GM12873 (cell line): ENCODE measurements at regions not wholly inside any gene's neighbourhood (a gene's known extent, or its start where the extent isn't known, plus 50 kb on each side); places are given as distances from the start of the nearest gene placed in this dataset.

Source experiments
- TF ChIP-seq, protein P1 (sequence below): IDR thresholded peaks from 2 replicates; pipeline ENCODE4 v1.5.1; 2012; ENCODE audit warnings: low read depth, mild to moderate bottlenecking, moderate library complexity, low read length, control low read depth; ENCODE audit not compliant: insufficient read depth; ENCODE audit errors: missing control alignments

GRCh38 chr11:114776956-114777355 is 98.6 kb downstream of the NXPE2 start:
- TF ChIP-seq, protein P1, sequence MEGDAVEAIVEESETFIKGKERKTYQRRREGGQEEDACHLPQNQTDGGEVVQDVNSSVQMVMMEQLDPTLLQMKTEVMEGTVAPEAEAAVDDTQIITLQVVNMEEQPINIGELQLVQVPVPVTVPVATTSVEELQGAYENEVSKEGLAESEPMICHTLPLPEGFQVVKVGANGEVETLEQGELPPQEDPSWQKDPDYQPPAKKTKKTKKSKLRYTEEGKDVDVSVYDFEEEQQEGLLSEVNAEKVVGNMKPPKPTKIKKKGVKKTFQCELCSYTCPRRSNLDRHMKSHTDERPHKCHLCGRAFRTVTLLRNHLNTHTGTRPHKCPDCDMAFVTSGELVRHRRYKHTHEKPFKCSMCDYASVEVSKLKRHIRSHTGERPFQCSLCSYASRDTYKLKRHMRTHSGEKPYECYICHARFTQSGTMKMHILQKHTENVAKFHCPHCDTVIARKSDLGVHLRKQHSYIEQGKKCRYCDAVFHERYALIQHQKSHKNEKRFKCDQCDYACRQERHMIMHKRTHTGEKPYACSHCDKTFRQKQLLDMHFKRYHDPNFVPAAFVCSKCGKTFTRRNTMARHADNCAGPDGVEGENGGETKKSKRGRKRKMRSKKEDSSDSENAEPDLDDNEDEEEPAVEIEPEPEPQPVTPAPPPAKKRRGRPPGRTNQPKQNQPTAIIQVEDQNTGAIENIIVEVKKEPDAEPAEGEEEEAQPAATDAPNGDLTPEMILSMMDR, result no peak

GRCh38 chr11:114779189-114779588 is 100.9 kb downstream of the NXPE2 start:
- TF ChIP-seq, protein P1, result no peak

DNA sequence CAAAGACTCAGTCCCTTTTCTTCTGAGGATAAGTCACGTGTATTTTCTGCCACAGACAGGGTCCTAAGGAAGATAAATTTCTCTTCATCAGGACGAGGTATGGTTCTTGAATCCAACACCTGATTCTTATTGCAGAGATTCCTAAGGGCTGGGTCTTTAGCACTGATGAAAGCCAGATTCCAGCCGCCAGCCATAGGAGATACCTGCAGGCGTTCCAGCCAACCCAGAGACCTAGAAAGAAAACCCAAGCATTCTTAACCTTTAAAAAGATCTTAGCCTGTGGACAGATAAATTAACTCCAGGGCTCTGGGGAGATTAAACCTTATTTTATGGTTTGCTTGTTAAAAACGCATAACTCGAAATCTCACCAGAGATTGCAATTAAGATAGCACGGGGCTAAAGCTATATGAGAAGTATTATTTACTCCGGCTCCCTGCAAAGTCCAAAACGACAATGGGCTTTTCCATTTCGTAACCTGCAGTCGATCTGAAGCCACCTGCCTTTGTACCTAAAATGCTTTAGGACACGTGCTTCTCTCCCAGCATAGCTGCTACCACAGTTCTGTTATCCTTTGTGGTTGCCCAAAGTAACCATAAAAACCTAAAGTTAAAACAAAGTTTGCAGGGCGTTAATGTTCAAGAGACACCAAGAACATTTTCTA is 104.5 kb downstream of the NXPE2 start:
- TF ChIP-seq, protein P1, result no peak

DNA sequence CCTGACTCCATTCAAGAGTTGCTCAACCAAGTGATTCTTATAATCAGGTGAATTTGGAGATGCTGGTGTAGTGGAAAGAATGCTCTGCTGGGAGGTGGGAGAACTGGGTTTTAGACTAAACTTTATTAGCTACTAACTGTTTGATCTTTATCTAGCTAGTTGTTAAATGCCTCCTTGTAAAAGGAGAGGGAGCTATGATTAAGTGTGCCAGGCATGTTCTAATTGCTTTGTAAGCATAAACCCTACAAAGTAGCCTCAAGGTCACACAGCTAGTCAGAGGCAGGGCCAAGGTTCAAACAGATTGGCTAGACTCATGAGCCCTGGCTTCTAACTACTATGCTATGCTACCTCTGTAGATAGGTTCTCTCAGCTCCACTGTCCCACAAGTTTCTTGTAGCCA is 105.5 kb downstream of the NXPE2 start:
- TF ChIP-seq, protein P1, result no peak

DNA sequence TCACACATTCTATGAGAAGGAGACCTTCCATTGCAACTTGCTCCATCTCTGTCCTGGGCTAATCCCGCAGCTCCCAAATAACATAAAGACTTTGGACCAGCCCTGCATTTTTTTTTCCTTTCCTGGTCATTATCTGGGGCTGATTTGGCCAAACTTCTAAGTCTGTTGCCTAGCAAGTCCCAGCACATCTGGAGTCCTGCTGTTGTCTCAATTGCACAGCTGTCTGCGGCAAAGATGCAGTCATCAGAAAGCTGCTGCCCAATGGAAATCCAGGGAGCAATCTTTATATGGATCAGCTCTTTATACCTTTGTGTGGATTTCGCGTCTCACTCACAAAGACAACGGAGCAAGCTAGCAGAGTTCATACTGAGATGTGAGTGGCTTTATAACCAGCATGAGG is 105.9 kb downstream of the NXPE2 start:
- TF ChIP-seq, protein P1, result no peak

DNA sequence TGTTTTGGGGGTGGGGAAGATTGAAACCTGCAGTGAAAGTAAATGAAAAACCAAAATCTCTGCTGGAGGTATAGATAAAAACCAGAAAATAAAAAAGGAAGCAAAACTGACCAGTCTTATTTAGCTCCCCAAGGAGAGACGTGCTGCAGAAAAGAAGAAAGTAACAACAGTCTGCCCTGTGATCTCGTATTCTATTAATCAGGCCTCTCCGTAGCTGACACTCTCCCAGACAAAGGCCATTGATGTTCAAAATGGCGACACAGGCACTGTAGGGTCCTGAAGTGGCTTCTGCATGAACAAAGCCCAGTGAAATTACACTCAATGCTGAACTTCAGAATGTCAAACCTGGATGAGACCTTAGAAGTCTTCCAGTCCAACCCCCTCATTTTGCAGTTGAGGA is 106.6 kb downstream of the NXPE2 start:
- TF ChIP-seq, protein P1, result no peak

DNA sequence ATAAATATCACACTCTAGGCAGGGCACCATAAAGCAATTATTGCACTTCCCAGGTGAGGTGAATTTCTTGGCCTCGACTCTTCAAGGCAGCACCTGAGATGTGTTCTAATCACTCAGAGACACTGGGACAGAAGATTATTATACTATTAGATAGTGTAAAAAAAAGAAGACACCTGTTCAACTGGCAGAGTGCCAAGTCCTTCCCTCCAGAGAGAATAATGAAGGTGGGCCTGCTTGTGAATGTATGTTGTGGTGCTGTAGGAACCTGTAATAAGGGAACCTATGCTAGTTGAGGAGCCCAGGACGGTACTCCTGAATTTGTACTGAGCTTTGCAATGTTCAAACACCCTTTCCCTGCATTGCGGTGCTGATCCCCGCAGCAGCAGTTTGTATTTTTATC is 107.5 kb downstream of the NXPE2 start:
- TF ChIP-seq, protein P1, result no peak
